NB4 (cell line): ENCODE measurements at regions not wholly inside any gene's neighbourhood (a gene's known extent, or its start where the extent isn't known, plus 50 kb on each side); places are given as distances from the start of the nearest gene placed in this dataset.

Experiments
- CTCF ChIP-seq: IDR thresholded peaks from one replicate; pipeline ENCODE4 v1.5.1; 2012; ENCODE audit warnings: low read depth, low read length
- MAX ChIP-seq: IDR thresholded peaks from 2 replicates; pipeline ENCODE4 v1.6.1; 2011; ENCODE audit warnings: low read depth, low read length
- MYC ChIP-seq: IDR thresholded peaks from 2 replicates; pipeline ENCODE4 v1.6.1; 2011; ENCODE audit warnings: low read depth, low read length
- POLR2A ChIP-seq: IDR thresholded peaks from 2 replicates; pipeline ENCODE4 v1.6.1; 2011; ENCODE audit warnings: mild to moderate bottlenecking; ENCODE audit not compliant: insufficient read length; ENCODE audit errors: extremely low read depth

- TF ChIP-seq CTCF (no peak), POLR2A (no peak), MYC (no peak), MAX (no peak)
Measured at GRCh38 chr6:122052346-122052900, 347.0 kb upstream of the HSF2 start.
